ENCODE measurements at regions not wholly inside any gene's neighbourhood (a gene's known extent, or its start where the extent isn't known, plus 50 kb on each side); places are given as distances from the start of the nearest gene placed in this dataset.

GRCh38 chr4:126719852-126720251 lies 912.9 kb upstream of the INTU start:
- no peak for DNase-seq

GRCh38 chr4:126725906-126726305 lies 906.9 kb upstream of the INTU start:
- no peak for DNase-seq

DNA sequence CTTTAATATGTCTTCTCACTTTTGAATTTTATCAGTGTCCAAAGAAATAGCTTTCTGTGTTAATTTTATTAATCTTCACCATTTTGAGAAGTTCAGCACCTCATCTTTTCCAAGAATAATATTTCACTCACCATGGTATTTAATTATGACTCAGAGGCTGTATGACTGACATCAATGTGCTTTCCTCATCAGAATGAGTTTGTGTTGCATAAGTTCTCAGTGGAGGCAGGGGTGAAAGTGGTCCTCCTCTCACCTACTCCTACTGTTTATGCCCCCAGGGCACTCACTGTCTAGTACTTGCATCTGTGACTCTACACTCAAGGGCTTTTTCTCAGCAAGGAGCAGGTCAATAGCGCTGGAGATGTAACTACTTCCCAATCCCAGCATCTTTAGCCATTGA lies 905.3 kb upstream of the INTU start:
- no peak for DNase-seq

GRCh38 chr4:126731062-126731461 lies 901.7 kb upstream of the INTU start:
- DNase-seq, result no peak

DNA sequence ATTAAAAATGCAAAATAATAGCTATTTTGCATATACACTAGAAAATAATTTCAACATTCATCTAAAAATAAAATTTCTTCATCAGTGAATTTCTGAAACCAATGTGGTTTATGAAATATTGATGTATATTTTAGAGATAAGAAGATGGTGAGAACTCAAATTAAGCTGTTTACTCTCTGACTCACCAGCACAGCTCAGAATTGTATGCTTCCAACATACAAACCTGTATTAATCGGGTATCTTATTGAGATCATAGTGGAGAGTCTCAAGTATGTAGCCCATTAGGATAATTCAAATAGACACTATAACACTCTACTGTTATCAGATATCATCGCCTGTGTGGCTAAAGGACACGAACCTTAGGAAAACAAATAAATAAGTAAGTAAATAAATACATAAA lies 899.5 kb upstream of the INTU start:
- no peak for DNase-seq

DNA sequence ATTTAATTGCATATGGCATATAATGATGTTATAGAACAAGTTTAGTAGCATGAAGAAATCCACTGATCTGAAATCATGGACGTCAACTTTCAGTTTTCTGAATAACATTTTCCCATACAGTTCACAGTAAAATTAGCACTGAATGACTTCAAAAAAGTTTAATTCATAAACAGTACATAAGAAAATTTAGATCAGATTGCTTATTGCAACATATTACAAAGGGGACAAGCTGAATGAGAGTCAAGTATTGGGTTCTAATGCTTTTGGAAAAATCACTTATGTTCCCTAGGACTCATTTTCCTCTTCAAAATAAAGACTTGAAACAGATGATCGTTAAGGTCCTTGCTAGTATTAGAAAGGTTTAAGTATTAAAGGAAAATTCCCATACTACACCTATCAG lies 898.3 kb upstream of the INTU start:
- DNase-seq, result no peak

GRCh38 chr4:126735294-126736132 lies 897.2 kb upstream of the INTU start:
- no peak for DNase-seq

DNA sequence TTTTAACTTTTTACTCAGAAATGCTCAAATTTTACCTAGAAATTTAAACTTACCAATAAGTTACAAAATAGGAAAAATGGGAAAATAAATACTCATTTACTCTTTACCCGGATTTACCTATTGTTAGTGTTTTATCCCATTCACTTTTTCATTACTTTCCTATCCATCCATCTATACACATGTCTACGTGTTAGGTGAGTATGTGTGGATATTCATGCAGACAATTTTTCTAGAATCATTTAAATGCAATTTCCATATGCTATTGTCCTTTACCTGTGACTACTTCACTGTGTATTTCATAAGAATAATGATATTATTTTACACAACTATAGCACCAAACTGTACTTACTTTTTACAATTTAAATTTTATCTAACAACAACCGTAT lies 896.6 kb upstream of the INTU start:
- DNase-seq, result no peak

DNA sequence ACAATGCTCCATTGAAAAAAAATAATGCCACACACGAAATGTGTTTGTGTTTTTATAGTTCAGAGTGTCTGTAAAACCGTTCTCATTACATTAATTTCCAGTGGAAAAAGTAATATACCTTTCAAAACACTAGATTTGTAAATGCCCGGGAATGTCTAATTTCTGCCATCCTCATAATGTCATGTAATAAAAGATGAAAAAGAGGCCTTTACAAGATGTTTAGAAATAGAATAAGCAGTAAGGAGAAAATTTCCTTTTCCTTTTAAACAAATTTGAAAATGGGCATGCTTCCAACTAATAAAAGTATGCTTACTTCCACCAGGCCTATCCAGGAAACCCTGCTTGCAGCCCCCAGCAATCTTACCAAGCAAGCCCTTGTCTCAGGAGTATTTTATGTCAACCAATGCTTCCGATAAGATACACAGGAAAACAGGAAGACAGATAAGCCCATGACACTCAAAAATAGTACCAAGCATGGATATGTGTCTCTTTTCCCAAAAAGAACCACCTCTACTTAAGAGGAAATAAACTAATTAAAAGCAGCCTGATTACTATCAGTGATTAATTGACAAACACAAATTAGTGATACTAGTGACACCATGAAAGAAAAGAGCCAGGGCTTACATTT lies 894.7 kb upstream of the INTU start:
- DNase-seq, result no peak

DNA sequence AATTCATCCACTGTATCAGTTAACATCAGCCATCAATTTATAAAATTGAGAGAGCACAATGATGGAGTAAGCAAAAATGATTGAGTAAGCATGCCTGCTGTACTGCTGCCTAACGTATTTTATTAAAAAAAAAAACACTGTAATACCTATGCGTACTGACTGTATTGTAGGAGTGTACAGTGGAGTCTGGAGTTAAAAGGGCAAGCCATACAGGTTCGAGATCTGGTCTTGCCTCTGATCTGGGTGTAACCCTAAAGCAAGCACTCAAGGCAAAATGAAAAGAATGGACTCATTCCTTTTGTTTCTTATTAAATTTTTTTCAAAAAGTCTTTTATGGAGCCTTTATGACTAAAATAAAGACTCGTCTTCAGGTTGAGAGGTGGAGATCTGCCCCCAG lies 894.2 kb upstream of the INTU start:
- DNase-seq, result no peak

GRCh38 chr4:126738926-126739325 lies 893.8 kb upstream of the INTU start:
- DNase-seq, result no peak

DNA sequence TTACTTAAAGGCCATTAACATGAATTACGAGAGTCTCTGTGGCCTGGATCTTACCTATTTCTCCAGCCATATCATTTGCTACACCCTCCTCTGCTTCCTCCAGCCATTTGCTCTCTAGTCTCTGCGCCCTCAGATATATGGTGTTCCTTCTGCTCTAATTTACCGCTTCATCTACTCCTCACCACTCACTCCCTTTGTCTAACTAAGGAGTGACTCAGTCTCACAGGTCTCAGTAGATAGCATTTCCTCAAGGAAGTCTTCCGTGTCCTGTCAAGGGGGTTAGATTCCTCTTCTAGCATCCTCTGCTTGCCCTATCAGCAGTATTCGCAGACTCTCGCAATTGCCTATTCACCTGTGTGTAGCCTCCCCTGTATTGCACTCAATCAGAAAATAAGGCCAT lies 892.1 kb upstream of the INTU start:
- DNase-seq, result no peak

DNA sequence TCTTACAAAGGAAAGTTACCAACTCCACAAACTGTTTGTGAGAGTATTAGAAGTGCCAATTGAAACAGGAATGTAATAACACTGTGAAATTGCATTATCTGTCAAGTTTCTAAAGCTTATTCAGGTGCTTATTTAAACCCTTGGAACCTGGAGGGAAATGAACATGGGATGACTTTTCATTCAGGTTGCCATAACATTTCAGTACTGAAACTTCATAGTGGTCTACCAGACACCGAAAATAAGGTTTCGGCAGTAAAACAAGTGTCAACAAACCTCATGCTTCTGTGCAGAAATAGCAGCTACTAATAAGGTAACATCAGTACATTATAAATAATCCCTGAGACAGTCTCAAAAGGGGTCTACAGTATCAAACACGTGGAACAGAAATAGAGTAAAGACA lies 890.7 kb upstream of the INTU start:
- DNase-seq, result no peak

- DNase-seq, result no peak
Observed at GRCh38 chr4:126742885-126743284, 889.9 kb upstream of the INTU start.

- DNase-seq, result no peak
Observed at GRCh38 chr4:126748736-126749135, 884.0 kb upstream of the INTU start.

GRCh38 chr4:126750723-126751122 lies 882.0 kb upstream of the INTU start:
- DNase-seq, result no peak

DNA sequence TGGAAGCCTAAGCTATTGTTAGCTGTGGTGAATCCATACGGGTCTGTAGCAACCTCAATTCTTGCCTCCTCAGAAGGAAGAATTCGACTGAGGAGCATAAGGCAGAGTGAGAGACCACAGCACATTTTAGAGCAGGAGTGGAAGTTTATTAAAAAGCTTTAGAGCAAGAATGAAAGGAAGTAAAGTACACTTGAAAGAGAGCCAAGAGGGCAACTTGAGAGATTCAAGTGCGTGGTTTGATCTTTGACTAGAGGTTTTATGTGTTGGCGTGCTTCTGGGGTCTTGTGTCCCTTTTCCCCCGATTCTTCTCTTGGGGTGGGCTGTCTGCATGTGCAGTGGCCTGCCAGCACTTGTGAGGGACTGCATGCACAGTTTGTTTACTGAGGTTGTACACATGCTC lies 880.6 kb upstream of the INTU start:
- DNase-seq, result no peak

GRCh38 chr4:126752702-126753101 lies 880.1 kb upstream of the INTU start:
- DNase-seq, result no peak

GRCh38 chr4:126753592-126753991 lies 879.2 kb upstream of the INTU start:
- DNase-seq, result no peak

GRCh38 chr4:126755506-126755905 lies 877.3 kb upstream of the INTU start:
- DNase-seq, result no peak

- DNase-seq, result no peak
Observed at GRCh38 chr4:126756050-126756829, 876.5 kb upstream of the INTU start.

DNA sequence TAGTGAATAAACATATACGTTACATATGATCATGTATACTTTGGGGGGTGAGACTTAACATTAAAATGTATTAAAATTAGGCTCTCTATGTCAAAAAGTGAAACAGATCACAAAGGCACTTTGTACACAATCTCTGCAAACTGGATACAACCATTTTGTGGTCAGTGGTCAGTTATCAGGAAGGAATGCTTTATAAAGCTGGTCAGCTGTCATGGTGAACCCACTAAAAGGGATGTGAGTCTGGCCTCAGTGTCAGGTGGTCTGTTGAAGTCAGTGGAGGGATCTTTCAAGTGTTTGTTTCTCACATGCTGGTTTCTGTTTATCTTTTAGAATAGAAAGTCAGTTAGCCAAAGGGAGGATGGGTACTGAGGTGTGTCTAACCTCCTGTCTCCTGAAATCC lies 875.5 kb upstream of the INTU start:
- no peak for DNase-seq

GRCh38 chr4:126758493-126758892 lies 874.3 kb upstream of the INTU start:
- no peak for DNase-seq
